GM12873 (cell line): ENCODE measurements at regions not wholly inside any gene's neighbourhood (a gene's known extent, or its start where the extent isn't known, plus 50 kb on each side); places are given as distances from the start of the nearest gene placed in this dataset.

Experiments
- CTCF ChIP-seq: IDR thresholded peaks from 2 replicates; pipeline ENCODE4 v1.5.1; 2012; ENCODE audit warnings: low read depth, mild to moderate bottlenecking, moderate library complexity, low read length, control low read depth; ENCODE audit not compliant: insufficient read depth; ENCODE audit errors: missing control alignments

- no peak for TF ChIP-seq CTCF
Observed at GRCh38 chr9:73866451-73866850, 630.7 kb upstream of the RORB start.

GRCh38 chr9:73869264-73869663, 627.9 kb upstream of the RORB start:
- no peak for TF ChIP-seq CTCF

- TF ChIP-seq CTCF, result no peak
Observed at GRCh38 chr9:73871636-73872035, 625.5 kb upstream of the RORB start.

DNA sequence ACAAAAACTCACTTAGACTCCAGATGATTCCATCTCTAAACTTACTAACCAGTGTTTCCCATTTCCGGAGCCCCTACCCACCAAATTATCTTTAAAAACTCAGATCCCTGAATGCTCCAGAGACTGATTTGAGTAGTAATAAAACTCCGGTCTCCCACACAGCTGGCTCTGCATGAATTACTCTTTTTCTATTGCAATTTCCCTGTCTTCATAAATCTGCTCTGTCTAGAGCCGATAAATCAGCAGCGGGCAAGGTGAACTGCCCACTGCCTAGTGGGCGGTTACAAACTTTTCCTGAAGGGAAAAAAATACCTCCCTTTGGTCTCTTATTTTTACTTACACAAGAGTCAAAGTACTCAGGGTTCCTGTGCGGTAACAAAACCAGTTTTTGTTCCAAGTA, 624.4 kb upstream of the RORB start:
- TF ChIP-seq CTCF, result no peak

DNA sequence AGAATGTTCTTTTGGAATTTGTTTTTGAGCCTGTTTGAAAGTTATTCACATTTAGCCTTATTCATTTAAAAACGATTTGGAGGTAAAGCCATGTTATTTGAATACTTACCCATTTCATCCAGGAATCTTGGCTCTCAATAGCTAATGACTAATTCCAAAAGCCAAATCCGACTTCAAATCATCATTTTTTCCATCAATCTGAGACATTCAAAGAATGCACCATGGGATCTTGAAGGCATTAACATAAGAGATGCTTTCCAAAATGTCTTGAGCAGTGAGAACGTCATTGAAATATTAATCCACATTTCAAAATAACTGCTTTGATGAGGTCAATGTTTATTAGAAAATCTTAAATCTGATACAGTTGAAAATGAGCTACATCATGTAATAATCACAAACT, 617.0 kb upstream of the RORB start:
- no peak for TF ChIP-seq CTCF

GRCh38 chr9:73889023-73889422, 608.1 kb upstream of the RORB start:
- no peak for TF ChIP-seq CTCF

DNA sequence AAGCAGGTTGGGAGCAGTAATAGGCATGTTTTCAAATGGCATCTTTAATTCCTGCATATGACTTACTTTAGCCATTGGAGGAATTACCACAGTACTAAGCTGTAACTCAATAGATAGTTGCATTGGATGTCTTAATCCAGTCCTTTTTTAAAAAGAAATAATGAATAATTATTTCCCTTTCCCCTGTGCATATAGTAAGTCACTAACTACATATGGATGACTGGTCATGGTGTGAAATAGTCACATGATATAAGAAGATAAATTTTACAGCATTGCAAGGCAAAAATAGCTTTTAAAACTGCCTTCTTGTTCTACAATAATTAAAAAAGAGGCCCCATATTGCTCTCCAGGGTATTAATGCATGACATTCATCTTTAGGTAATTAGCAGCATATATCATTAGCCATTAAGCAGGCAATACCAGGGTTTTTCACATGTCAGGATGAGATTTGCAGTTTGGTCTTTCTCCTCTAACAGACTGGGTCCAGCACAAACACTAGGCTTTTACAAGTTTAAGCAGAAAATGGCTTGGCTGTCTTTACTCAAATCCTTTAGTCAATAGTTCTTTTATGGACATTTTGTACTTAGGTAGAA, 606.4 kb upstream of the RORB start:
- TF ChIP-seq CTCF, result no peak
